Trophoblast cell (in vitro differentiated cells and primary cell): ENCODE measurements at regions not wholly inside any gene's neighbourhood (a gene's known extent, or its start where the extent isn't known, plus 50 kb on each side); places are given as distances from the start of the nearest gene placed in this dataset.

Source experiments
- DNase-seq, 2 donors: peaks; one replicate each; pipeline ENCODE4 v3.0.0-alpha.2; 2016
- H2AFZ ChIP-seq: 2 replicates; pipeline ENCODE4 v1.6.1; 2013; ENCODE audit warnings: low read length, moderate library complexity, mild to moderate bottlenecking; ENCODE audit not compliant: insufficient read depth, poor library complexity
- H2AK5ac ChIP-seq: 2 replicates; pipeline ENCODE4 v1.6.1; 2013; ENCODE audit warnings: mild to moderate bottlenecking, low read length
- H2BK120ac ChIP-seq: 2 replicates; pipeline ENCODE4 v1.6.1; 2013; ENCODE audit warnings: low read length, mild to moderate bottlenecking, moderate library complexity; ENCODE audit not compliant: insufficient read depth, poor library complexity
- H2BK12ac ChIP-seq: 2 replicates; pipeline ENCODE4 v1.6.1; 2013; ENCODE audit warnings: mild to moderate bottlenecking, low read length, moderate library complexity
- H2BK5ac ChIP-seq: 2 replicates; pipeline ENCODE4 v1.6.1; 2013; ENCODE audit warnings: low read length, low read depth, moderate library complexity, mild to moderate bottlenecking; ENCODE audit not compliant: poor library complexity
- H3K14ac ChIP-seq: 2 replicates; pipeline ENCODE4 v1.6.1; 2013; ENCODE audit warnings: mild to moderate bottlenecking, low read length
- H3K18ac ChIP-seq: 2 replicates; pipeline ENCODE4 v1.6.1; 2013; ENCODE audit warnings: mild to moderate bottlenecking, low read length
- H3K23ac ChIP-seq: 2 replicates; pipeline ENCODE4 v1.6.1; 2013; ENCODE audit warnings: low read length
- H3K27ac ChIP-seq: 2 replicates; pipeline ENCODE4 v1.5.1; 2013; ENCODE audit warnings: low read depth, mild to moderate bottlenecking, inconsistent platforms, low read length, moderate library complexity
- H3K27me3 ChIP-seq: 2 replicates; pipeline ENCODE4 v1.6.1; 2013; ENCODE audit warnings: inconsistent platforms, mild to moderate bottlenecking, low read length, moderate library complexity; ENCODE audit not compliant: insufficient read depth
- H3K36me3 ChIP-seq, 2 experiments: 1 replicate in 1 of 2; 2 replicates in 1 of 2; pipeline ENCODE4 v1.6.1; 2013; ENCODE audit warnings: low read length in 2 of 2, mild to moderate bottlenecking in 2 of 2, moderate library complexity in 1 of 2; ENCODE audit not compliant: insufficient read depth in 2 of 2, control insufficient read depth in 1 of 2
- H3K4ac ChIP-seq: 2 replicates; pipeline ENCODE4 v1.6.1; 2013; ENCODE audit warnings: low read depth, mild to moderate bottlenecking, low read length, moderate library complexity
- H3K4me1 ChIP-seq, 2 experiments: 1 replicate in 1 of 2; 2 replicates in 1 of 2; pipeline ENCODE4 v1.6.1; 2013; ENCODE audit warnings: low read length in 2 of 2, mild to moderate bottlenecking in 2 of 2, moderate library complexity in 1 of 2; ENCODE audit not compliant: insufficient read depth in 2 of 2, control insufficient read depth in 1 of 2
- H3K4me2 ChIP-seq: 2 replicates; pipeline ENCODE4 v1.6.1; 2013; ENCODE audit warnings: inconsistent platforms, mild to moderate bottlenecking, low read length, moderate library complexity
- H3K4me3 ChIP-seq: 2 replicates; pipeline ENCODE4 v1.5.1; 2013; ENCODE audit warnings: mild to moderate bottlenecking, low read depth, low read length, inconsistent platforms
- H3K79me1 ChIP-seq: one replicate; pipeline ENCODE4 v1.6.1; 2013; ENCODE audit warnings: low read length
- H3K79me2 ChIP-seq: 2 replicates; pipeline ENCODE4 v1.6.1; 2013; ENCODE audit warnings: low read length, mild to moderate bottlenecking; ENCODE audit not compliant: control insufficient read depth, insufficient read depth, poor library complexity
- H3K9ac ChIP-seq: 2 replicates; pipeline ENCODE4 v1.6.1; 2013; ENCODE audit warnings: mild to moderate bottlenecking, low read length
- H3K9me3 ChIP-seq: 2 replicates; pipeline ENCODE4 v1.6.1; 2013; ENCODE audit warnings: low read depth, mild to moderate bottlenecking, control low read depth, inconsistent platforms, low read length; ENCODE audit not compliant: insufficient read depth
- H4K12ac ChIP-seq: 2 replicates; pipeline ENCODE4 v1.6.1; 2013; ENCODE audit warnings: low read depth, mild to moderate bottlenecking, low read length, moderate library complexity
- H4K8ac ChIP-seq: 2 replicates; pipeline ENCODE4 v1.6.1; 2013; ENCODE audit warnings: low read depth, mild to moderate bottlenecking, low read length, moderate library complexity
- H4K91ac ChIP-seq: one replicate; pipeline ENCODE4 v1.6.1; 2013; ENCODE audit warnings: low read depth, mild to moderate bottlenecking, low read length, moderate library complexity
- WGBS: extraction: QIAGEN DNeasy Blood & Tissue Kit; methylation state at CpG from one replicate; pipeline ENCODE4 v1.1.7; 2013; ENCODE audit warnings: missing lambda C conversion rate; ENCODE audit not compliant: insufficient read length, insufficient coverage; ENCODE audit errors: extremely low coverage; 5-methylcytosine and 5-hydroxymethylcytosine counted together

- H2BK12ac ChIP-seq, result no peak overlapping the region
- no peak for DNase-seq
Observed at GRCh38 chr3:56908004-56908403, 106.3 kb upstream of the ARHGEF3 start.

GRCh38 chr3:56904552-56905215 is 102.9 kb upstream of the ARHGEF3 start:
- WGBS, result no CpG with 5 or more reads among the region's 6 CpGs
- no peak for DNase-seq
- Histone ChIP-seq H3K4ac (no peak overlapping the region), H3K23ac (no peak overlapping the region), H2BK12ac (no peak overlapping the region), H2BK5ac (no peak overlapping the region), H3K18ac (no peak overlapping the region), H3K4me1 (peaks cover 0 to 2% of the 10 kb centered on the region in 2 experiments), H3K79me2 (no peaks in the 10 kb centered on the region), H3K14ac (no peak overlapping the region), H4K91ac (no peak overlapping the region), H4K12ac (no peak overlapping the region), H3K4me2 (no peak overlapping the region), H3K9me3 (no peaks in the 10 kb centered on the region), H2AFZ (no peak overlapping the region), H2BK120ac (no peak overlapping the region), H2AK5ac (no peak overlapping the region), H3K79me1 (no peaks in the 10 kb centered on the region), H3K36me3 (no peaks in the 10 kb centered on the region), H4K8ac (no peak overlapping the region), H3K4me3 (no peak overlapping the region), H3K27ac (no peak overlapping the region), H3K9ac (no peak overlapping the region), H3K27me3 (no peaks in the 10 kb centered on the region)

More at GRCh38 chr3:56908004-56908403, 106.3 kb upstream of the ARHGEF3 start:
- Histone ChIP-seq H4K91ac (peak overlapping the region; percentile 17), H3K18ac (no peak overlapping the region), H3K4ac (no peak overlapping the region), H3K4me1 (peaks cover 2 to 3% of the 10 kb centered on the region in 2 experiments), H3K4me2 (no peak overlapping the region), H3K36me3 (no peaks in the 10 kb centered on the region), H3K27me3 (no peaks in the 10 kb centered on the region), H3K23ac (no peak overlapping the region), H3K4me3 (no peak overlapping the region), H2AK5ac (no peak overlapping the region), H4K12ac (no peak overlapping the region), H3K79me1 (no peaks in the 10 kb centered on the region), H3K27ac (peak overlapping the region; percentile 34), H3K9ac (no peak overlapping the region), H3K79me2 (no peaks in the 10 kb centered on the region), H3K14ac (no peak overlapping the region), H3K9me3 (no peaks in the 10 kb centered on the region), H2BK120ac (no peak overlapping the region), H2BK5ac (no peak overlapping the region), H2AFZ (no peak overlapping the region), H4K8ac (no peak overlapping the region)
- no CpG with 5 or more reads among the region's 5 CpGs for WGBS

- no peak overlapping the region for H3K27ac ChIP-seq
- H3K79me2 ChIP-seq, result no peaks in the 10 kb centered on the region
- H2AK5ac ChIP-seq, result no peak overlapping the region
- no peak overlapping the region for H3K23ac ChIP-seq
- no peak overlapping the region for H2BK5ac ChIP-seq
- H2BK12ac ChIP-seq, result no peak overlapping the region
- H3K18ac ChIP-seq, result no peak overlapping the region
- no peak overlapping the region for H3K14ac ChIP-seq
- H3K27me3 ChIP-seq, result no peaks in the 10 kb centered on the region
- no peak overlapping the region for H3K4ac ChIP-seq
- no peak overlapping the region for H4K91ac ChIP-seq
- no peaks in the 10 kb centered on the region for H3K79me1 ChIP-seq
- peak; percentile 33 to 83 for DNase-seq
- H3K36me3 ChIP-seq, result no peaks in the 10 kb centered on the region
- H3K4me1 ChIP-seq, result peaks cover 0 to 2% of the 10 kb centered on the region in 2 experiments
- H2BK120ac ChIP-seq, result no peak overlapping the region
- H2AFZ ChIP-seq, result no peak overlapping the region
- no peak overlapping the region for H4K8ac ChIP-seq
- WGBS, result no CpG with 5 or more reads among the region's 1 CpG
- no peaks in the 10 kb centered on the region for H3K9me3 ChIP-seq
- no peak overlapping the region for H3K9ac ChIP-seq
- H3K4me2 ChIP-seq, result no peak overlapping the region
- H3K4me3 ChIP-seq, result no peak overlapping the region
- no peak overlapping the region for H4K12ac ChIP-seq
Observed at GRCh38 chr3:56903231-56903782, 101.6 kb upstream of the ARHGEF3 start.

- Histone ChIP-seq H2BK12ac (no peak overlapping the region), H3K14ac (peak overlapping the region; percentile 11), H3K23ac (no peak overlapping the region), H3K9me3 (no peaks in the 10 kb centered on the region), H2BK120ac (no peak overlapping the region), H3K4me1 (no peaks in the 10 kb centered on the region), H3K18ac (no peak overlapping the region), H4K91ac (no peak overlapping the region), H4K8ac (no peak overlapping the region), H3K4me2 (no peak overlapping the region), H3K9ac (no peak overlapping the region), H3K36me3 (no peaks in the 10 kb centered on the region), H2AFZ (no peak overlapping the region), H3K27me3 (no peaks in the 10 kb centered on the region), H2BK5ac (no peak overlapping the region), H3K79me1 (no peaks in the 10 kb centered on the region), H4K12ac (no peak overlapping the region), H2AK5ac (no peak overlapping the region), H3K27ac (peak overlapping the region; percentile 5), H3K79me2 (no peaks in the 10 kb centered on the region), H3K4me3 (no peak overlapping the region), H3K4ac (no peak overlapping the region)
- DNase-seq, result no peak
- no CpG with 5 or more reads among the region's 3 CpGs for WGBS
Observed at GRCh38 chr3:56902468-56903160, 100.9 kb upstream of the ARHGEF3 start.
